B cell (primary cell): ENCODE measurements at regions not wholly inside any gene's neighbourhood (a gene's known extent, or its start where the extent isn't known, plus 50 kb on each side); places are given as distances from the start of the nearest gene placed in this dataset.

Experiments
- ATAC-seq: fragments of 200-7000 bp; cut with Tn5 transposase; one replicate; pipeline ENCODE4 v1.10.0; 2021; ENCODE audit warnings: low read depth, mild to moderate bottlenecking, moderate number of reproducible peaks, moderate library complexity
- CTCF ChIA-PET: fragments of 350-600 bp; sonication (Branson Sonifier 250); formaldehyde crosslinking; loops from one replicate; lab custom pipeline; 2021; ENCODE audit warnings: antibody characterized with exemption, inconsistent platforms; lab: Charles Lee
- POLR2A ChIA-PET: fragments of 350-600 bp; sonication (Branson Sonifier 250); formaldehyde crosslinking; loops from one replicate; lab custom pipeline; 2021; ENCODE audit warnings: antibody characterized with exemption; lab: Charles Lee
- DNase-seq: peaks from one replicate; pipeline ENCODE4 v3.0.0; 2013
- H2AFZ ChIP-seq: 2 replicates; pipeline ENCODE4 v1.6.1; 2012; ENCODE audit warnings: mild to moderate bottlenecking, low read depth, low read length; ENCODE audit not compliant: insufficient read depth, poor library complexity, severe bottlenecking
- H3K27ac ChIP-seq, 2 donors: 1 replicate in 1 of 2; 2 replicates in 1 of 2; pipeline ENCODE4 v1.5.1; 2012 to 2013; ENCODE audit warnings: low read length in 2 of 2, mild to moderate bottlenecking in 2 of 2, moderate library complexity in 1 of 2
- H3K27me3 ChIP-seq, 4 experiments: fragments of 200-600 bp in 1 of 4; sonication (generic) in 1 of 4; replicated peaks in 1 of 4; 1 replicate in 2 of 4; 2 replicates in 2 of 4; pipeline versions ENCODE4 v1.6.1 to v1.7.0; 2013 to 2016; ENCODE audit warnings: low read length in 3 of 4, mild to moderate bottlenecking in 2 of 4, mixed read lengths in 1 of 4, moderate library complexity in 1 of 4; ENCODE audit not compliant: insufficient read depth in 4 of 4, control insufficient read depth in 3 of 4; ENCODE audit errors: control extremely low read depth in 1 of 4
- H3K36me3 ChIP-seq, 2 experiments: replicated peaks in 1 of 2; 1 replicate in 1 of 2; 2 replicates in 1 of 2; pipeline versions ENCODE4 v1.6.1 to v1.7.1; 2013; ENCODE audit warnings: low read length in 1 of 2; ENCODE audit not compliant: insufficient read depth in 2 of 2, control insufficient read depth in 1 of 2; ENCODE audit errors: control extremely low read depth in 1 of 2, extremely low read depth in 1 of 2
- H3K4me1 ChIP-seq, 2 donors: fragments of 200-600 bp in 1 of 2; sonication (generic) in 1 of 2; 1 replicate in 1 of 2; 2 replicates in 1 of 2; pipeline versions ENCODE4 v1.5.1 to v1.6.1; 2013 to 2017; ENCODE audit warnings: low read length in 2 of 2; ENCODE audit not compliant: control insufficient read depth in 2 of 2, insufficient read depth in 2 of 2
- H3K4me2 ChIP-seq: replicated peaks from 2 replicates; pipeline ENCODE3; 2012; ENCODE audit warnings: mild to moderate bottlenecking, low read depth, low read length; ENCODE audit not compliant: poor library complexity, severe bottlenecking
- H3K4me3 ChIP-seq, 5 experiments: fragments of 200-600 bp in 1 of 5; sonication (generic) in 1 of 5; 1 replicate in 3 of 5; 2 replicates in 2 of 5; pipeline versions ENCODE4 v1.5.1 to v1.7.0; 2011 to 2016; ENCODE audit warnings: low read length in 4 of 5, mild to moderate bottlenecking in 4 of 5, low read depth in 2 of 5, control low read depth in 1 of 5, moderate library complexity in 1 of 5; ENCODE audit not compliant: insufficient read depth in 1 of 5; ENCODE audit errors: control extremely low read depth in 1 of 5, extremely low read depth in 1 of 5
- H3K79me2 ChIP-seq: fragments of 200-600 bp; sonication (generic); one replicate; pipeline ENCODE4 v1.6.0; 2016; ENCODE audit warnings: low read length; ENCODE audit not compliant: control insufficient read depth, insufficient read depth
- H3K9ac ChIP-seq: fragments of 200-600 bp; sonication (generic); 2 replicates; pipeline ENCODE4 v1.6.1; 2017; ENCODE audit warnings: mild to moderate bottlenecking, low read length, moderate library complexity
- H3K9me3 ChIP-seq, 3 donors: one replicate each; pipeline versions ENCODE4 v1.6.1 to v1.7.1; 2013; ENCODE audit warnings: low read length in 2 of 3; ENCODE audit not compliant: control insufficient read depth in 2 of 3, insufficient read depth in 1 of 3; ENCODE audit errors: control extremely low read depth in 1 of 3
- H4K20me1 ChIP-seq: 2 replicates; pipeline ENCODE4 v1.6.0; 2012; ENCODE audit warnings: mild to moderate bottlenecking, low read length; ENCODE audit not compliant: insufficient read depth, control insufficient read depth, poor library complexity, severe bottlenecking
- H3K27ac Mint-ChIP-seq: one replicate; pipeline ENCODE4 v1.8.0; 2021; ENCODE audit warnings: mixed read lengths
- H3K27me3 Mint-ChIP-seq: one replicate; pipeline ENCODE4 v1.8.0; 2021; ENCODE audit warnings: mixed read lengths
- H3K4me1 Mint-ChIP-seq: one replicate; pipeline ENCODE4 v1.8.0; 2021; ENCODE audit warnings: mixed read lengths
- H3K4me3 Mint-ChIP-seq: one replicate; pipeline ENCODE4 v1.8.0; 2021; ENCODE audit warnings: mixed read lengths
- H3K9me3 Mint-ChIP-seq: one replicate; pipeline ENCODE4 v1.8.0; 2022; ENCODE audit warnings: mixed read lengths; ENCODE audit not compliant: insufficient read depth
- EZH2 ChIP-seq: IDR thresholded peaks from 2 replicates; pipeline ENCODE4 v1.6.1; 2012; ENCODE audit warnings: borderline replicate concordance, low read depth, mild to moderate bottlenecking, moderate library complexity, low read length; ENCODE audit not compliant: insufficient read depth, poor library complexity, severe bottlenecking
- WGBS: methylation state at CpG from one replicate; pipeline ENCODE4 v1.1.5; 2013; ENCODE audit warnings: missing lambda C conversion rate; ENCODE audit not compliant: insufficient coverage; 5-methylcytosine and 5-hydroxymethylcytosine counted together
- intact Hi-C: fragments of 100-400 bp; cut with micrococcal nuclease; formaldehyde crosslinking; loops from one replicate; pipeline ENCODE4 v1.10.0; 2022
- TF ChIP-seq, protein P1 (sequence below): fragments of 200-600 bp; IDR thresholded peaks from one replicate; pipeline ENCODE4 v1.8.0; 2022; ENCODE audit warnings: antibody characterized with exemption, mild to moderate bottlenecking

DNA sequence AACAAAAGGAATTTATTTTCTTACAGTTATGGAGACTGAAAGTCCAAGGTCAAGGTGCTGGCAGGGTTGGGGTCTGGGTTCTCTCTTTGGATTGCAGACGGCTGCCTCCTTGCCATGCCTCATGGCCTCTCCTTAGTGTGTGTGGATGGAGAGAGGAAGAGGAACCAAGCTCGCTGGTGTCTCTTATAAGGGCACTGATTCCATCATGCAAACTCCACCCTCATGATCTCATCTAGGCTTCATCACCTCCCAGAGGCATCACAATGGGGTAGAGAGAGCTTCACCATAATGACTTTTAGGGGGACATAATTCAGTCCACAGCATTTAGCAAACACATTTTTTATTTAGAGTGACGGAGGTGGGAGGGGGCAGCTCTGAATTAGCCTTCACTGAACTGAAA is 104.9 kb upstream of the ABCC4 start:
- no CpG with 5 or more reads among the region's 3 CpGs for WGBS
- intact Hi-C loops, result loop anchor here (5.0 kb wide), 1 partner anchor 431 kb away; no protein-coding TSS in a partner anchor
- CTCF ChIA-PET, result interaction anchor here (1.1 to 14.4 kb wide), 5 partner anchors 13 to 224 kb away, joined by 3 to 477 read pairs (median 19); no protein-coding TSS in a partner anchor

DNA sequence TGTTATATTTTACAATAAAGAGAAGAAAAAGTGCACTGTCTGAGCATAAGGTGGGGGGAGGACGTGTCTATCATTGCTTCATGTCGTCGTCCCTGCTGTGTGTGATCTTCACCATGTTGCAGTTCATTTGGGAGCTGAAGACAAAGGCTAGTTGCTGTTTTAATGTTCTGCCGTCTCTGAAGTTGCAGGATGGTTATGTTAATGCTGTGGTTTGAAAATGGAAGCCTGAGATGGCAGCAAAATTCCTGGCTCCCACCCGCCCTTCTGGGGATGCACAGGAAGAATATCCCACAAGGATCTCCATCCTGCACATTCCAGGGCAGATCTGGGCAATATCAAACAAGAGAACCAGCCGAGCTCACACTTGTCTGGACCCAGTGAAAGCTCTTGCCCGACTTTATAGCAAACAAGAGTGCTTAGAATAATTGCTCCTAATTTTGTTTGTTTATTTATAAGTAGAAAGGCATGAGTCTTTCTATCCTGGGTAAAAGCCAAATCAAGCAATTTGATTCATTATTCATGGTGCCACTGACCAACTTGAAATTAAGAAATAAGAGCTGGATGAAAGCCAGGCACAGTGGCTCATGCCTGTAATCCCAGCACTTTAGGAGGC is 110.3 kb upstream of the ABCC4 start:
- TF ChIP-seq, protein P1, sequence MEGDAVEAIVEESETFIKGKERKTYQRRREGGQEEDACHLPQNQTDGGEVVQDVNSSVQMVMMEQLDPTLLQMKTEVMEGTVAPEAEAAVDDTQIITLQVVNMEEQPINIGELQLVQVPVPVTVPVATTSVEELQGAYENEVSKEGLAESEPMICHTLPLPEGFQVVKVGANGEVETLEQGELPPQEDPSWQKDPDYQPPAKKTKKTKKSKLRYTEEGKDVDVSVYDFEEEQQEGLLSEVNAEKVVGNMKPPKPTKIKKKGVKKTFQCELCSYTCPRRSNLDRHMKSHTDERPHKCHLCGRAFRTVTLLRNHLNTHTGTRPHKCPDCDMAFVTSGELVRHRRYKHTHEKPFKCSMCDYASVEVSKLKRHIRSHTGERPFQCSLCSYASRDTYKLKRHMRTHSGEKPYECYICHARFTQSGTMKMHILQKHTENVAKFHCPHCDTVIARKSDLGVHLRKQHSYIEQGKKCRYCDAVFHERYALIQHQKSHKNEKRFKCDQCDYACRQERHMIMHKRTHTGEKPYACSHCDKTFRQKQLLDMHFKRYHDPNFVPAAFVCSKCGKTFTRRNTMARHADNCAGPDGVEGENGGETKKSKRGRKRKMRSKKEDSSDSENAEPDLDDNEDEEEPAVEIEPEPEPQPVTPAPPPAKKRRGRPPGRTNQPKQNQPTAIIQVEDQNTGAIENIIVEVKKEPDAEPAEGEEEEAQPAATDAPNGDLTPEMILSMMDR, result no peak
- TF ChIP-seq EZH2, result no peak
- peaks cover 13% of the 10 kb centered on the region for H3K27me3 Mint-ChIP-seq
- no peaks in the 10 kb centered on the region for H3K27me3 ChIP-seq
- H3K79me2 ChIP-seq, result no peaks in the 10 kb centered on the region
- WGBS, result 91% methylated on average over 4 of the region's 7 CpGs
- no peak overlapping the region for H3K27ac ChIP-seq
- no peaks in the 10 kb centered on the region for H4K20me1 ChIP-seq
- no peak for ATAC-seq
- no peak overlapping the region for H2AFZ ChIP-seq
- no peak overlapping the region for H3K9ac ChIP-seq
- no peak overlapping the region for H3K4me2 ChIP-seq
- no peak overlapping the region for H3K27ac Mint-ChIP-seq
- CTCF ChIA-PET, result interaction anchor here (1.1 to 14.4 kb wide), 2 partner anchors 10 to 222 kb away, joined by 4 to 477 read pairs; no protein-coding TSS in a partner anchor
- no peaks in the 10 kb centered on the region for H3K9me3 Mint-ChIP-seq
- H3K4me1 Mint-ChIP-seq, result no peaks in the 10 kb centered on the region
- no peaks in the 10 kb centered on the region for H3K36me3 ChIP-seq
- no peak for DNase-seq
- POLR2A ChIA-PET, result no interaction called here
- no peak overlapping the region for H3K4me3 ChIP-seq
- H3K4me1 ChIP-seq, result no peaks in the 10 kb centered on the region
- intact Hi-C loops, result no loop called here
- no peak overlapping the region for H3K4me3 Mint-ChIP-seq
- H3K9me3 ChIP-seq, result no peaks in the 10 kb centered on the region

More for the DNA sequence above, 104.9 kb upstream of the ABCC4 start:
- no peak for ATAC-seq
- Histone ChIP-seq H3K36me3 (no peaks in the 10 kb centered on the region), H4K20me1 (no peaks in the 10 kb centered on the region), H3K27me3 (peaks cover 0 to 18% (median 8%) of the 10 kb centered on the region in 4 experiments), H3K27ac (no peak overlapping the region), H3K9ac (no peak overlapping the region), H3K4me3 (no peak overlapping the region), H3K4me2 (no peak overlapping the region), H3K79me2 (no peaks in the 10 kb centered on the region), H2AFZ (no peak overlapping the region), H3K4me1 (peaks cover 9% of the 10 kb centered on the region in 2 donors), H3K9me3 (no peaks in the 10 kb centered on the region)
- TF ChIP-seq EZH2, result no peak
- TF ChIP-seq, protein P1, result no peak
- POLR2A ChIA-PET, result no interaction called here
- Mint-ChIP-seq H3K27ac (no peak overlapping the region), H3K9me3 (no peaks in the 10 kb centered on the region), H3K4me1 (peaks cover 9% of the 10 kb centered on the region), H3K4me3 (no peak overlapping the region), H3K27me3 (peaks cover 27% of the 10 kb centered on the region)
- no peak for DNase-seq
